ENCODE measurements at regions not wholly inside any gene's neighbourhood (a gene's known extent, or its start where the extent isn't known, plus 50 kb on each side); places are given as distances from the start of the nearest gene placed in this dataset.
"Not testable (repeated sequence)": the region's sequence is repeated elsewhere in the genome, so short reads cannot be mapped to it uniquely, and the experiment has no call there.

DNA sequence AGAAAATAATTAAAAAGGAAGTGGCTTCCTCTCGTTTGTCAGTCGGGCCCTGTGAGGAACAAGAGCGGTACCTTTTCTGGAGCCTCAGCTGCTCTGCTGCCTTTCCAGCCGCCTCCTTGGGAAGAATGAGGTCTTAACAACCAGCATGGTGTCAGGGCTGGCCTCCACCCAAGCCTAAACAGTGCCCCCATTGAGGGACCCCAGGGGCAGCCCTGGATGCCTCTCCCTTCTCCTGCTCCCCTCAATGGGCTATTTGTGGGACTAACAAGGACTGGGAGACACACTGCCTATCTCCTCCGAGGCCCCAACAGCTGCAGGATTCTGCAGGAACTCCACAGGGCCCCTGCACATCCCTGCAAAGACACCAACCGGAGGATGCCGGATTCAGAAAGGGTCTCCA lies 155.4 kb upstream of the MAP3K1 start:
- DNase-seq (ENCODE audit: low read depth in 3 of 3): no peak

GRCh38 chr5:56658972-56659371 lies 156.4 kb upstream of the MAP3K1 start:
- no peak for DNase-seq (ENCODE audit: low read depth in 3 of 3)

DNA sequence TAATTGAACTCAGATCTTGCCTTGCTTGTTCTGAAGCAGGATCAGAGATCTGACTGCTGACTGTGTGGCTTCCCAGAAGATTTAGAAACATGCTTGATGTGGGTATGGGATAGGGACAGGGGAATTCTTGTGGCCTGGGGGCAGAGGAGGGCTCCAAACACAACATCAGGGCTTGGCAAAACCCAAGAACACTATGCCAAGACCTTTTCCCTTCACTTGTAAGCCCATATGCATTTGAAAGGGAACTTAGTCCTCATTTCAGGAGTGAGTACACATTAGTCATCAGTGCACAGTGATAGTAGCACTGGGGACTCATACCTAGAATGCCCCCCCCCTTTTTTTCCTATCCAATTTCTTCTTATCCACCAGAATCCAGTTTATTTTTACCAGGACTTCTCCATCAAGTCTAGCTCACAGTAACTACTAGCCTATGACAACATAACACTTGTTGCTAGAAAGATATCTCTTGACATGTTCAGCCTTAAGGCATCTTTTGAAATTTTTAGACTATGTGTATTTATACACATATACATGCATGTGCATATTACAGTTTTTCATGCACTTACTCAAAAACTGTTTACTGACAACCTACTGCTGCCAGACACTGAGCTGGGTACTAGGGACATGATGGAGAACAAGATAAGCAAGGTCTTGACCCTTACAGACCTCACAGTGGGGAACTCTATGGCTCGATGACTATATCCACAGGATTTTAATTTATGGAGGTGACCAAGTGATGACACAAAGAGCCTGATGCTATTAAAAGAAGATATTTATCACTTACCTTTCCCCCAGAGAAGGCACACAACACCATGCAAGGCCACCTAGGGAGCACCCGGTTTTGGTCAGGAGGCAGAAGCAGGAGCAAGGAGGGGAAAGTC lies 158.3 kb upstream of the MAP3K1 start:
- no peak for DNase-seq (ENCODE audit: low read depth in 3 of 3)

GRCh38 chr5:56651893-56652292 lies 163.5 kb upstream of the MAP3K1 start:
- no peak for DNase-seq (ENCODE audit: low read depth in 3 of 3)

- no peak for DNase-seq (ENCODE audit: low read depth in 3 of 3)
Measured at GRCh38 chr5:56650386-56650785, 165.0 kb upstream of the MAP3K1 start.

DNA sequence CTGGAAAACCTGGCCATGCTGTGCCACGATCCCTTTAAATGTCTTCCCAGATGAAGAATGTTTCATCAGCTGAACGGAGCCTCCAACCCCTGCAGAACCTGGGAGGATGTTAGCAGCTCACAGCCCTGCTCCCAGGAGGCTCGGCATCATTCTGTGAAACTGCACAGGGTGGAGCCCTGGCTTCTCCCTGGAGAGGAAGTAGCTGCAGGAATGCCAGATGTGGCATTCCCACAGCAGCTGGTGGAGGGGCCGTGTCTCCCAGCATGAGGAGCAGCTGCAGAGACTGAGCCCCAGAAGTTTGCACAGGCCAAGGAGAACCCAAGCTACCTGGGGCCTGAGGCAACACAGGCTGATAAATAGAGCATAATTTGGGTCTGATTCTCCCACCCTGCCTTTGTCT lies 165.8 kb upstream of the MAP3K1 start:
- DNase-seq (ENCODE audit: low read depth in 3 of 3): no peak

DNA sequence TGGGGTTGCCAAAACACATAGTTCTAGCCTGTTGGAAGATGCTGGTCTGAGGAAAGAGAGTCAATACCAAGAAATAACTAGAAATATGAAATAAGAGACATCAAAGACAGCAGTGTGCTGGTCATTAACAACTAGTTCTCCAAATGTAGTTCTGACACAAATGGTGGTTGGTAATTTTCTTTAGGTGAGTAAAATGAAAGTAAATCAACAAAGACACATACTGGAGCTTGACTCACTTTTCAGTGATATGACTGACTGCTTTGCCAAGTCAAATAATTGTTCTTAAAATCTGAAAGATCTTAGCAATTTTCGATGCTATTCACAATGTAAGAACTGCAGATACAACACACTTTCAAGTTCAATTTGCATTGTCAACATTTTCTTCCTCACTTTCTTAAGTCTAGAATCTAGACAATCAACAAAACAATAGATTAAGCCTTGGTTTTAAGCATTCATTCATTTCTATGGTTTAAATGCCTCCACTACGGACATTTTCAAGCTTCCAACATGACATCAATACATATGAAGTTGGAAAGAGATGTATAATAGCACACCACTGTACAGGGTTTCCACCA lies 166.8 kb upstream of the MAP3K1 start:
- DNase-seq (ENCODE audit: low read depth in 3 of 3): no peak

- no peak for DNase-seq (ENCODE audit: low read depth in 3 of 3)
Measured at GRCh38 chr5:56647099-56647850, 168.1 kb upstream of the MAP3K1 start.

- DNase-seq (ENCODE audit: low read depth in 3 of 3): no peak
Measured at GRCh38 chr5:56641635-56642260, 173.6 kb upstream of the MAP3K1 start.

DNA sequence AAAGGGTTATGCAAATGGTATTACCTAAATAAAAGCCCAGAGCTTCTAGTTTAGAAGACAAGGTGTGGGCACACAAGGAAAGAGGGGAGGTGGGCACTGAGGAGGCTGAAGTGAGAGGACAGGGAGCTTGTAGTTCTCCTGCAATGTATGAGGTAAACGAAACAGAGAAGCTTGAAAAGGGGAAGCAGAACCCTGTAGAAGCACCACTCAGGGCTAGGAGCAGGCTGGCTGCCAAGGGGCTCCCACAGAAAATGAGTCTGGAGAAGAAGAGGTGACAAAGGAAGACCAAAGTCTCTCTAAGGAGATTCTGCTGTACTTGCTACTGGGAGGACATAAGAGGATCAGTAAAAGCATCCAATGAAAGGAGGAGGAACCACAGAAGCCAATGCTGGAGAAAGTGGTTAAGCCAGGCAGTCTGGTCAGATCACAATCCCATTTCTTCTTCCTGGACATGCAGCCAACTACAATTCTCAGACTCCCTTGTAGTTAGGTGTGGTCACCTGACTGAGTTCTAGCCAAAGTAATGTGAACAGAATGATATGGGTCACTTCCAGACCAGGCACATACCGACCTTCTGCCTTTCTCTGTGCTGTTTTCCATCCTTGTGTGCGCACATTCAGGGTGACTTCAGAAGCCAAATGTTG lies 174.5 kb upstream of the MAP3K1 start:
- DNase-seq (ENCODE audit: low read depth in 3 of 3): no peak

DNA sequence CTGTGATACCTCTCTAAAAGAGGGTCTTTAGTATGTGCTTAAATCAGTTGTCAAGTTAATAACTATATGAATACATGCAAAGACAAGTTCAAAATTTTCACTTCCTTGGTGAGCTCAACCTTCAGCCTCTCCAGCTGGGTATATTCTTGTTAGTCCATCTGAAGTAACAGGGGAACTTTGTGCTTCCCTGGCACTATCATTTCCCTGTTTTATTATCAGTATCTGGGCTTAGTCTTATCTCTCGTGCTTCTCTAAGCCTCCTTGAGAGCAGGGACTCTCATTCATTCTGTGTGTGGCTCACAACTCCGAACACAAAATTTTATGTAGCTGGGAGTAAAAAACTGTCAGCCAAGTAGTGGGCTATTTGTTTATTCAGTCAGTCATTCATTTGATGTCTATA lies 175.9 kb upstream of the MAP3K1 start:
- no peak for DNase-seq (ENCODE audit: low read depth in 3 of 3)

DNA sequence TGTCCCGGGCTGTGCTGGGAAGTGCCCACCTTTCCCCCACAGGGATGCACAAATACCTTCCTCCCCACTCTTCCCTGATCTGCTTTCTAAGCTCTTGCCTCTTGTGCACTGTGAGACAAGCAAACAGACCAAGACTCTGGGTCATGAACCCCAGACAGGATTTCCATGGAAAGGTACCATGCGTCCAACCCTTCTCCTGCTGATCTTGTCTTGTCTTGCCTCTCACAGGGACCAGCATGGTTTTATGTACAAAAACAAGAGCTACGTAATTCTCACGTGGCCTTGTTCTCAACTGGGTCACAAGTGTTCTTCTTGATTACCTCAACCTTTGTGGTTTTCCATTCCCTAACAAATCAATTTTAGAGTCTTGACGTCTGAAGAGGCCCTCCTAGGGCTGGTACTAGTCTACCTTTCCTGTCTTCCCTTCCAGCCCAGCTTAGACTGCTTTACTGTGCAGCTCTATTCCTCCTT lies 176.5 kb upstream of the MAP3K1 start:
- DNase-seq (ENCODE audit: low read depth in 3 of 3): no peak

DNA sequence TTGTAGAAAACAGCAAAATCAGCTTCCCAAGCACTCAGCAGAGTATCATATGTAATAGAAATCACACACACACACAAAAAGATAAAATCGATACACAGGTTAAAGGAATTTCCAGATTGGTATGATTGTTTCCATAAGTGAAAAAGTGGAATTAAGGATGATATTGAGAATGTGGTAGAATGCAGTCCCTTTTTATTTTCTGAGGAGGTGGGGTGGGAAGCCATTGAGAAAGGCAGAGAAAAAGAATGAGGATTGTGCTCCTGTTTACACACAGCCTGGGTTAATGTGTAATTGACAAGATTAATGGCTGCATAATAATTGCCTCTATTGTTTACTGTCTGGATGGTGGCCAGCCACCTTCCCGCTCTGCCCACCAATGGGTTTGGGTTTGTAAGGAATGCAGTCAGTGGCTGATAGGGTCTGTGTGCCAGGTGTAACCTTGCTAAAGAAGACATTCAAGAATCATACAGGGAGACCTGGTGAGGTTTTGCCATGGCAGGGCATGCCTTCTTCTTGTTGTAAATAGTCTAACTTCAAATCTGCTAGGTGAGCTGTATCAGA lies 177.2 kb upstream of the MAP3K1 start:
- DNase-seq (ENCODE audit: low read depth in 3 of 3): no peak

GRCh38 chr5:56637321-56637920 lies 177.9 kb upstream of the MAP3K1 start:
- no peak for DNase-seq (ENCODE audit: low read depth in 3 of 3)

GRCh38 chr5:56633950-56634349 lies 181.4 kb upstream of the MAP3K1 start:
- DNase-seq (ENCODE audit: low read depth in 3 of 3): no peak

- no peak for DNase-seq (ENCODE audit: low read depth in 3 of 3)
Measured at GRCh38 chr5:56632939-56633338, 182.4 kb upstream of the MAP3K1 start.

- no peak for DNase-seq (ENCODE audit: low read depth in 3 of 3)
Measured at GRCh38 chr5:56632199-56632598, 183.2 kb upstream of the MAP3K1 start.

GRCh38 chr5:56631719-56632118 lies 183.6 kb upstream of the MAP3K1 start:
- DNase-seq (ENCODE audit: low read depth in 3 of 3): no peak

DNA sequence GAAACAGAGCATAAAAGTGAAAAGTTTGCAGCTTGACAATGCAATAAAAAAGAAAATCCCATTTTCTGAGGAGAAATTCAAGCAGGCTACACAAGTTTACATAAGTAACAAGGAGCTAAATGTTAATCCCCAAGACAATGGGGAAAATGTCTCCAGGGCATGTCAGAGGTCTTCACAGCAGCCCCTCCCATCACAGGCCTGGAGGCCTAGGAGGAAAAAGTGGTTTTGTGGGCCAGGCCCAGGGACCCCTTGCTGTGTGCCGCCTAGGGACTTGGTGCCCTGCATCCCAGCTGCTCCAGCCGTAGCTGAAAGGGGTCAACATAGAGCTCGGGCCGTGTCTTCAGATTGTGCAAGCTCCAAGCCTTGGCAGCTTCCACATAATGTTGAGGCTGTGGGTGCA lies 186.7 kb upstream of the MAP3K1 start:
- DNase-seq (ENCODE audit: low read depth in 3 of 3): not testable (repeated sequence)

DNA sequence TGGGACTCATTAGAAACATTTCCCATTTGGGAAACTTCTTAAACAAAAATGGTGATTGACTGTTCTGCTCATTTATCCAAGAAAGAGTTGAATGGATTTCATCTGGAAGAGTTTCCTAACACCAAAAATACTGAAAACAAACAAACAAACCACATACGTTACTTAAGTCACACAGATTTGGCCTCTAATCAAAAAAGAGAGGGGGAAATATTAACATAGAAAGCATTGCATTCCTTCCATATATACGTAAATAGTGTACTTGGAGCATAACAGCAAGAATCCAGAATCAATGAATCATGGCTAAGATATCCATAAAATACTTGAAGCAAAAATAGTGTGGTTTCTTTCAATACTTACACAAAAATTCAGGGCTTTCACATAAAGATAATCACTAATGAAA lies 189.8 kb upstream of the MAP3K1 start:
- no peak for DNase-seq (ENCODE audit: low read depth in 3 of 3)

GRCh38 chr5:56624751-56625150 lies 190.6 kb upstream of the MAP3K1 start:
- no peak for DNase-seq (ENCODE audit: low read depth in 3 of 3)
